ENCODE measurements at regions not wholly inside any gene's neighbourhood (a gene's known extent, or its start where the extent isn't known, plus 50 kb on each side); places are given as distances from the start of the nearest gene placed in this dataset.

DNA sequence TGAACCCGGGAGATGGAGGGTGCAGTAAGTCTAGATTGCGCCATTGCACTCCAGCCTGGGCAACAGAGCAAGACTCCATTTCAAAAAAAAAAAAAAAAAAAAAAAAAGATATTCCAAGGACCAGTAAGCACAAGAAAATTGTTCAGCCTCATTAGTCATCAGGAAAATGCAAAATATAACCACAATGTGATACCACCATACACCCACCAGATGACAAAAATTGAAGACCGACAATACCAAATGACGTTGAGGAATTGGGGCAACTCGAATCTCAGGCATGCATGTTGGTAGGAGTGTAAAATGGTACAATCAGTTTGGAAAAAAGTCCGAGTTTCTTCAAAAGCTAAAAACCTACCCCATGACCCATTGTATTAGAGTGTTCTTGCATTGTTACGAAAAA, 130.2 kb upstream of the FAM9B start:
- no peak for DNase-seq
- Mint-ChIP-seq H3K27ac (no peak overlapping the region), H3K36me3 (ENCODE audit: low read depth) (peaks cover 11% of the 10 kb centered on the region), H3K27me3 (ENCODE audit: insufficient read depth) (no peaks in the 10 kb centered on the region), H3K4me1 (ENCODE audit: low read depth) (peaks cover 55% of the 10 kb centered on the region), H3K4me3 (no peak overlapping the region), H3K9me3 (peaks cover 18% of the 10 kb centered on the region)
- TF ChIP-seq, protein P1, sequence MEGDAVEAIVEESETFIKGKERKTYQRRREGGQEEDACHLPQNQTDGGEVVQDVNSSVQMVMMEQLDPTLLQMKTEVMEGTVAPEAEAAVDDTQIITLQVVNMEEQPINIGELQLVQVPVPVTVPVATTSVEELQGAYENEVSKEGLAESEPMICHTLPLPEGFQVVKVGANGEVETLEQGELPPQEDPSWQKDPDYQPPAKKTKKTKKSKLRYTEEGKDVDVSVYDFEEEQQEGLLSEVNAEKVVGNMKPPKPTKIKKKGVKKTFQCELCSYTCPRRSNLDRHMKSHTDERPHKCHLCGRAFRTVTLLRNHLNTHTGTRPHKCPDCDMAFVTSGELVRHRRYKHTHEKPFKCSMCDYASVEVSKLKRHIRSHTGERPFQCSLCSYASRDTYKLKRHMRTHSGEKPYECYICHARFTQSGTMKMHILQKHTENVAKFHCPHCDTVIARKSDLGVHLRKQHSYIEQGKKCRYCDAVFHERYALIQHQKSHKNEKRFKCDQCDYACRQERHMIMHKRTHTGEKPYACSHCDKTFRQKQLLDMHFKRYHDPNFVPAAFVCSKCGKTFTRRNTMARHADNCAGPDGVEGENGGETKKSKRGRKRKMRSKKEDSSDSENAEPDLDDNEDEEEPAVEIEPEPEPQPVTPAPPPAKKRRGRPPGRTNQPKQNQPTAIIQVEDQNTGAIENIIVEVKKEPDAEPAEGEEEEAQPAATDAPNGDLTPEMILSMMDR (IDR thresholded peaks at IDR 0.05): no peak

DNA sequence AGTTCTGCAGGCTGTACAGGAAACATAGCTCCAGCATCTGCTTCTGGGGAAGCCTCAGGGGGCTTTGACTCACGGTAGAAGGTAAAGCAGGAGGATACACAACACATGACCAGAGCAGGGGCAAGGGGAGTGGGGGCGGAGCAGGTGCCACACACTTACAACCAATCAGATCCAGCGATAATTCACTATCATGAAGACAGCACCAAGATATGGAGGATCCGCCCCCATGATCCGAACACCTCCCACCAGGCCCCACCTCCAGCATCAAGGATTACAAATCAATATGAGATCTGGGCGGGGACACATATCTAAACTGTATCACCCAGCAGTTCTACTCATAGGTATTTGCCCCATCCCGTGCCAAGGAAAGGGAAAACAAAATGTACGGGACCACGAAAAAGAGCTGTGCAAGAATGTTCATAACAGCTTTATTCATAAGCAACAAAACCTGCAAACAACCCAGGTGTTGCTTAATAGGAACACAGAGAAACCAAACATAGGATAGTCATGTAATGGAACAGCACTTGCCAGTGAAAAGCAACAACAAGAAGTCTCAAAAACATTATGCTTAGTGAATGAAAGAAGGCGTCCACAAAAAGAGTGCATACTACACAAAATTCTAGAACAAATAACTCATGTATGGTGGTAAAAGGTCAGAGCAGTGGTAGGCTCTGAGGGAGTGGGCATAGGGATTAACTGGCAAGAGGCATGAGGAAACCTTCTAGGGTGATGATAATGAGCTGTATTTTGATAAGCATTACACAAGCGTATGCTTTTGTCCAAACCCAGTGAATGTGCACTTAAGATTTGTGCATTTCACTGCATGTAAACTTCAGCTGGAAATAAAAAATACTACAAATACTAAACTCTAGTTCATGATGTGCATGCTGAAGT, 130.9 kb upstream of the FAM9B start:
- Mint-ChIP-seq H3K9me3 (peaks cover 18% of the 10 kb centered on the region), H3K27me3 (ENCODE audit: insufficient read depth) (no peaks in the 10 kb centered on the region), H3K36me3 (ENCODE audit: low read depth) (peaks cover 11% of the 10 kb centered on the region), H3K4me3 (0 out of 2 replicates have a peak overlapping the region, but pooled peaks have one; percentile 1), H3K27ac (peak overlapping the region; percentile 69), H3K4me1 (ENCODE audit: low read depth) (peaks cover 55% of the 10 kb centered on the region)
- TF ChIP-seq, protein P1 (IDR thresholded peaks at IDR 0.05): no peak
- no peak for DNase-seq

DNA sequence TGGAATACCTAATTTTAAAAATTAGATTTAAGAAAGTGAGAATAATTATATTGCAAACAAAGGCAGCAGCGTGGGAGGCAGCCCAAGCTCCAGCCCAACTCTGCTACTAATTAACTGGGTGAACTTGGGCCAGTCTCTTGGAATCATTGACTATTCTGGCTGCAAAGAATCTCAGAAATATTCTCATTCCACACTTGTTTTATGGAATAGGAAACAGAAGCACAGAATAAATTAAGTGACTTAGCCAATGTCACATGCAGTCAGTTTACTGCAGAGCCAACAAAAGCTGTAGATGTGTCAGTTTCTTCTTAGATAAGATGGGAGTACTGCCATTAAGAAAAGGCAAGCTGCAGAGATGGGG, 132.6 kb upstream of the FAM9B start:
- DNase-seq: no peak
- Mint-ChIP-seq H3K27ac (no peak overlapping the region), H3K36me3 (ENCODE audit: low read depth) (peaks cover 4% of the 10 kb centered on the region; the same call in 1 of the 2 replicates), H3K4me1 (ENCODE audit: low read depth) (peaks cover 50% of the 10 kb centered on the region), H3K27me3 (ENCODE audit: insufficient read depth) (no peaks in the 10 kb centered on the region), H3K9me3 (peaks cover 18% of the 10 kb centered on the region), H3K4me3 (no peak overlapping the region)
- TF ChIP-seq, protein P1 (IDR thresholded peaks at IDR 0.05): no peak

DNA sequence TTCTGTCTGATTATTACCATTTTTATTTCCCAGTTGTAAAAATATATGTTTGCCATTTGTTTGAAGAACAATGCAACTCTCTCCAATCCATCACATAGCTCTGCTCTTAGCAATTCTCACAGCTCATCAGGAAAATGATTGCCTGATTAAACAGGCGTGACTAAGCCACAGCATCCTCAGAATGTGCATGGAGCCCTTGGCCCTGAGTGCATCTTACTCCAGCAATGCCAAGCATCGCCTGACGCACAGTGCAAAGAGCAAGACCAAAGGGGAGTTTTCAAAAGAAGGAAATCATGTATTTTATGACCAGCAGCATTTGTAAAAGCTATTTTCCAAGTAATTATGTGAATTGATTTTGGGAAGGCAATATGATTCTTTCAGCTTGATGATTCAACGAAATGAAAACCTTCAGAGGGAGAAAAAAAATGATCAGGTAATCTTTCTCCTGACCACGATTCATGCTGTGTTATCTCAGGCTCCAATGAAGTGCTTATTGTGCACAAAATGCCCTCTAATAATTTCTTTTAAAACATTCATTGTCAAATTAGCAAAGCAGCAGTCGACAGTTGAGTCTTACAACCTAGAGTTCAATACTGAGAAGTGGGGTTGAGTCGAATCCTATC, 138.0 kb upstream of the FAM9B start:
- peak overlapping the region; percentile 63 for H3K27ac Mint-ChIP-seq
- H3K9me3 Mint-ChIP-seq: peaks cover 12% of the 10 kb centered on the region
- peaks cover 23% of the 10 kb centered on the region for H3K4me1 Mint-ChIP-seq (ENCODE audit: low read depth)
- H3K4me3 Mint-ChIP-seq: peak overlapping the region; percentile 39; the same call in 1 of the 2 replicates
- peak; percentile 67 for DNase-seq
- peaks cover 1% of the 10 kb centered on the region; the same call in 1 of the 2 replicates for H3K27me3 Mint-ChIP-seq (ENCODE audit: insufficient read depth)
- H3K36me3 Mint-ChIP-seq (ENCODE audit: low read depth): 0 out of 2 replicates have a peak, but pooled peaks cover 4% of the 10 kb centered on the region
- TF ChIP-seq, protein P1 (IDR thresholded peaks at IDR 0.05): no peak

DNA sequence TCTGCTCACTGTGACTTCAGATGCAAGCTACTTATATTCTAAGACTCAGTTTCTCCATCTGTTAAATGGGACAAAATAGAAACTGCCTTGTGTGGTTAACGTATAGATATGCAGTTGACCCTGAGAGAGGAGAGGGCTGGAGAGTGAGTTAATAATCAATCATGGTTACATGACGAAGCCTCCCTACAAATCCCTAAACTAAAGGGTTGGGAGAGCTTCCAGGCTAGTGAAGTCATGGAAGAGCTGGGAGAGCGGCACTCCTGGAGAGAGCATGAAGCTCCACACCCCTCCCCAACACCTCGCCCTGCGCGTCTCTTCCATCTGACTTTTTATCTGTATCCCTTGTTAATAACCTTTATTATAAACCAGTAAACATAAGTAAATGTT, 138.5 kb upstream of the FAM9B start:
- TF ChIP-seq, protein P1 (IDR thresholded peaks at IDR 0.05): no peak
- Mint-ChIP-seq H3K4me3 (no peak overlapping the region), H3K4me1 (ENCODE audit: low read depth) (peaks cover 23% of the 10 kb centered on the region), H3K27ac (peak overlapping the region; percentile 63; the same call in 1 of the 2 replicates), H3K9me3 (peaks cover 8% of the 10 kb centered on the region), H3K36me3 (ENCODE audit: low read depth) (0 out of 2 replicates have a peak, but pooled peaks cover 4% of the 10 kb centered on the region), H3K27me3 (ENCODE audit: insufficient read depth) (peaks cover 1% of the 10 kb centered on the region; the same call in 1 of the 2 replicates)
- DNase-seq: no peak
